Liver (tissue), 3 donors: ENCODE measurements at regions not wholly inside any gene's neighbourhood (a gene's known extent, or its start where the extent isn't known, plus 50 kb on each side); places are given as distances from the start of the nearest gene placed in this dataset.

Source experiments
- CTCF ChIP-seq: fragments of 150-350 bp; IDR thresholded peaks from 2 replicates; pipeline ENCODE4 v1.5.1; 2017; ENCODE audit warnings: improper control_type of control experiment, low read depth, low read length; ENCODE audit not compliant: missing input control
- EGR1 ChIP-seq, 2 donors: IDR thresholded peaks; 2 replicates each; pipeline ENCODE4 v1.6.1; 2016 to 2018; ENCODE audit warnings: antibody characterized with exemption in 2 of 2, low read depth in 2 of 2
- GABPA ChIP-seq, 2 donors: IDR thresholded peaks in 1 of 2; conservative IDR thresholded peaks in 1 of 2; 2 replicates each; pipeline ENCODE4 v1.6.1; 2016; ENCODE audit warnings: antibody characterized with exemption in 2 of 2, mild to moderate bottlenecking in 1 of 2, moderate library complexity in 1 of 2
- JUND ChIP-seq, 2 donors: IDR thresholded peaks; 2 replicates each; pipeline ENCODE4 v1.6.1; 2016; ENCODE audit warnings: antibody characterized with exemption in 2 of 2
- REST ChIP-seq: IDR thresholded peaks from 2 replicates; pipeline ENCODE4 v1.6.1; 2016; ENCODE audit warnings: antibody characterized with exemption, mild to moderate bottlenecking
- RXRA ChIP-seq, 2 donors: IDR thresholded peaks; 2 replicates each; pipeline ENCODE4 v1.6.1; 2017 to 2018; ENCODE audit warnings: antibody characterized with exemption in 2 of 2, mild to moderate bottlenecking in 1 of 2
- YY1 ChIP-seq: IDR thresholded peaks from 2 replicates; pipeline ENCODE4 v1.6.1; 2016; ENCODE audit warnings: antibody characterized with exemption, mild to moderate bottlenecking
- donor health status: healthy.
- donor health status: healthy.

GRCh38 chr16:86322806-86323205 is 187.5 kb upstream of the FOXF1 start:
- TF ChIP-seq CTCF: no peak
- no peak for TF ChIP-seq REST
- no peak for TF ChIP-seq RXRA (IDR thresholded peaks at IDR 0.05)
- TF ChIP-seq EGR1 (IDR thresholded peaks at IDR 0.05; ENCODE audit: low read depth in 2 of 2): no peak
- no peak for TF ChIP-seq JUND (IDR thresholded peaks at IDR 0.05)
- TF ChIP-seq GABPA (IDR thresholded peaks at IDR 0.05 in 1 of 2, conservative IDR thresholded peaks at IDR 0.05 in 1 of 2): no peak
- TF ChIP-seq YY1: no peak
